IMR-90 (cell line): ENCODE measurements at regions not wholly inside any gene's neighbourhood (a gene's known extent, or its start where the extent isn't known, plus 50 kb on each side); places are given as distances from the start of the nearest gene placed in this dataset.

Experiments used
- ATAC-seq: fragments of 200-7000 bp; cut with Tn5 transposase; 2 replicates; pipeline ENCODE4 v1.9.1; 2020; ENCODE audit warnings: low read depth, mild to moderate bottlenecking, moderate library complexity
- BruUV-seq: library from RNA; stranded (reverse); fragments of 400-500 nt; replicated peaks from 2 replicates; lab custom pipeline; 2021; lab: Mats Ljungman, UMichigan
- CTCF ChIA-PET: fragments of 300-600 bp; formaldehyde crosslinking; extraction: SDS; loops from one replicate; lab custom pipeline; 2021; ENCODE audit warnings: antibody characterized with exemption; lab: Yijun Ruan, JAX
- POLR2A ChIA-PET: fragments of 300-600 bp; sonication (Branson Sonifier 250); formaldehyde crosslinking; loops from one replicate; lab custom pipeline; 2022; ENCODE audit warnings: antibody characterized with exemption; ENCODE audit not compliant: unreplicated experiment; lab: Charles Lee
- DNase-seq: peaks from one replicate; pipeline ENCODE4 v3.0.0; 2013
- H2AFZ ChIP-seq: replicated peaks from 2 replicates; pipeline ENCODE3; 2013; ENCODE audit warnings: low read length, mild to moderate bottlenecking; ENCODE audit not compliant: poor library complexity
- H2AK5ac ChIP-seq: 2 replicates; pipeline ENCODE4 v1.6.1; 2013; ENCODE audit warnings: low read depth, low read length, inconsistent platforms
- H2AK9ac ChIP-seq: replicated peaks from 2 replicates; pipeline ENCODE3; 2013; ENCODE audit warnings: mild to moderate bottlenecking, low read depth, low read length, moderate library complexity; ENCODE audit not compliant: poor library complexity
- H2BK120ac ChIP-seq: 2 replicates; pipeline ENCODE4 v1.6.1; 2013; ENCODE audit warnings: low read depth, low read length, inconsistent platforms
- H2BK15ac ChIP-seq: 3 replicates; pipeline ENCODE4 v1.6.1; 2013; ENCODE audit warnings: low read depth, low read length, inconsistent platforms
- H2BK20ac ChIP-seq: 2 replicates; pipeline ENCODE4 v1.6.1; 2013; ENCODE audit warnings: low read depth, mild to moderate bottlenecking, inconsistent platforms, low read length, moderate library complexity
- H2BK5ac ChIP-seq: 2 replicates; pipeline ENCODE4 v1.6.1; 2013; ENCODE audit warnings: mild to moderate bottlenecking, low read depth, low read length, inconsistent platforms; ENCODE audit not compliant: poor library complexity, severe bottlenecking
- H3K14ac ChIP-seq: replicated peaks from 2 replicates; pipeline ENCODE4 v1.6.1; 2013; ENCODE audit warnings: low read depth, low read length, inconsistent platforms
- H3K18ac ChIP-seq: 2 replicates; pipeline ENCODE4 v1.6.1; 2013; ENCODE audit warnings: low read depth, low read length, control low read depth
- H3K23ac ChIP-seq: 2 replicates; pipeline ENCODE4 v1.6.1; 2013; ENCODE audit warnings: low read depth, low read length, inconsistent platforms
- H3K27ac ChIP-seq: 2 replicates; pipeline ENCODE4 v1.5.1; 2013; ENCODE audit warnings: mild to moderate bottlenecking, control low read depth, low read length; ENCODE audit not compliant: insufficient read depth
- H3K27me3 ChIP-seq: 2 replicates; pipeline ENCODE4 v1.6.1; 2013; ENCODE audit warnings: low read length; ENCODE audit not compliant: control insufficient read depth, insufficient read depth
- H3K36me3 ChIP-seq: 2 replicates; pipeline ENCODE4 v1.6.1; 2013; ENCODE audit warnings: low read length, mixed read lengths; ENCODE audit not compliant: control insufficient read depth, insufficient read depth
- H3K4ac ChIP-seq: 2 replicates; pipeline ENCODE4 v1.6.1; 2013; ENCODE audit warnings: low read depth, low read length, inconsistent platforms
- H3K4me1 ChIP-seq: 2 replicates; pipeline ENCODE4 v1.6.1; 2013; ENCODE audit warnings: low read length, mixed read lengths; ENCODE audit not compliant: control insufficient read depth, insufficient read depth
- H3K4me2 ChIP-seq: 2 replicates; pipeline ENCODE4 v1.6.1; 2013; ENCODE audit warnings: low read depth, mild to moderate bottlenecking, control low read depth, low read length, moderate library complexity
- H3K4me3 ChIP-seq: 2 replicates; pipeline ENCODE4 v1.5.1; 2013; ENCODE audit warnings: low read depth, mild to moderate bottlenecking, control low read depth, low read length, moderate library complexity; ENCODE audit not compliant: insufficient read depth
- H3K56ac ChIP-seq: 2 replicates; pipeline ENCODE4 v1.6.1; 2013; ENCODE audit warnings: low read length, inconsistent platforms; ENCODE audit not compliant: insufficient read depth; ENCODE audit errors: extremely low read depth
- H3K79me1 ChIP-seq, 2 experiments: 2 replicates each; pipeline ENCODE4 v1.6.1; 2013; ENCODE audit warnings: low read length in 2 of 2, inconsistent platforms in 1 of 2, low read depth in 1 of 2
- H3K9ac ChIP-seq: 2 replicates; pipeline ENCODE4 v1.6.1; 2013; ENCODE audit warnings: low read depth, low read length, control low read depth
- H3K9me1 ChIP-seq: 2 replicates; pipeline ENCODE4 v1.6.1; 2013; ENCODE audit warnings: low read length, inconsistent platforms; ENCODE audit not compliant: insufficient read depth
- H3K9me3 ChIP-seq: 2 replicates; pipeline ENCODE4 v1.6.1; 2013; ENCODE audit warnings: low read length; ENCODE audit not compliant: control insufficient read depth, insufficient read depth
- H4K20me1 ChIP-seq: 2 replicates; pipeline ENCODE4 v1.6.1; 2013; ENCODE audit warnings: low read length, inconsistent platforms; ENCODE audit not compliant: insufficient read depth
- H4K5ac ChIP-seq: 2 replicates; pipeline ENCODE4 v1.6.1; 2013; ENCODE audit warnings: mild to moderate bottlenecking, low read depth, low read length, control low read depth
- H4K8ac ChIP-seq, 2 experiments: 2 replicates each; pipeline ENCODE4 v1.6.1; 2013; ENCODE audit warnings: low read depth in 2 of 2, low read length in 2 of 2, control low read depth in 1 of 2, inconsistent platforms in 1 of 2
- H4K91ac ChIP-seq: 2 replicates; pipeline ENCODE4 v1.6.1; 2013; ENCODE audit warnings: low read depth, low read length, inconsistent platforms; ENCODE audit not compliant: insufficient read depth
- CEBPB ChIP-seq: IDR thresholded peaks from 2 replicates; pipeline ENCODE4 v1.6.1; 2012; ENCODE audit warnings: low read depth, low read length, improper control_type of control experiment
- FOS ChIP-seq: fragments of 150-350 bp; IDR thresholded peaks from 2 replicates; pipeline ENCODE4 v1.6.1; 2016; ENCODE audit warnings: low read depth, low read length
- MAZ ChIP-seq: IDR thresholded peaks from 2 replicates; pipeline ENCODE4 v1.6.1; 2012; ENCODE audit warnings: low read depth, mild to moderate bottlenecking, low read length, improper control_type of control experiment, moderate library complexity, borderline replicate concordance
- dilution Hi-C: fragments of 300-500 bp; cut with HindIII; formaldehyde crosslinking; loops from one replicate; pipeline ENCODE4 v1.14.3; 2018; ENCODE audit warnings: low sequenced_read_pairs; ENCODE audit not compliant: unreplicated experiment
- in situ Hi-C: fragments of 300-500 bp; cut with MboI; formaldehyde crosslinking; loops from 3 replicates; pipeline ENCODE4 v1.14.3; 2019; ENCODE audit warnings: low sequenced_read_pairs, inconsistent platforms, mixed read lengths
- intact Hi-C: fragments of 100-400 bp; cut with micrococcal nuclease; formaldehyde crosslinking; loops from 2 replicates; pipeline ENCODE4 v1.10.0; 2022

DNA sequence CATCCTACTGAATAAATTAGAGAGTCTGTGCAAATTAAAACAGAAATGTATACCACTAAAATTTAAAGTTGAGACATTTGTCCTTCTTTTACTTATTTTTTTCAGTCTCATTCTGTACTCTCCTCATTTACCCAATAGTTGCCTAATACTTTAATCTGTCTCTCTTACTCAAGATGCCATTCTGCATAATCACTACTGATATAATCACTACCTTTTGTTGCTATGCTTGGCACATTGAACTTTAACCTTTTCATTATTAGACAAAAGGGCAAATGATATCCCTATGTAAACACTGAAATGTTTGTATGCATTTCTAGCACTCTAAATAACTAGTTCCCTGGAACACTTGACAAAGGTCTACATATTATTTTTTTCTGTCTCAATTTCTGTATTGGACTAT is 1108.3 kb upstream of the FLRT2 start:
- H3K9me3 ChIP-seq, result peaks cover 2% of the 10 kb centered on the region
- H2BK120ac ChIP-seq, result no peak overlapping the region
- H3K56ac ChIP-seq, result no peak overlapping the region
- H4K5ac ChIP-seq, result no peak overlapping the region
- no peak overlapping the region for H2AK5ac ChIP-seq
- no peaks in the 10 kb centered on the region for H3K36me3 ChIP-seq
- H2BK20ac ChIP-seq, result no peak overlapping the region
- no peaks in the 10 kb centered on the region; the same call in 1 of the 2 replicates for H4K20me1 ChIP-seq
- H3K4me2 ChIP-seq, result no peak overlapping the region
- H3K79me1 ChIP-seq, result no peaks in the 10 kb centered on the region
- no peak overlapping the region for H4K91ac ChIP-seq
- no peak overlapping the region for H3K18ac ChIP-seq
- TF ChIP-seq FOS (no peak), MAZ (no peak), CEBPB (no peak)
- H2AK9ac ChIP-seq, result no peak overlapping the region
- H2AFZ ChIP-seq, result no peak overlapping the region
- H2BK5ac ChIP-seq, result no peak overlapping the region
- H3K14ac ChIP-seq, result no peak overlapping the region
- H3K9me1 ChIP-seq, result no peaks in the 10 kb centered on the region
- no peak for DNase-seq
- no peak overlapping the region for H2BK15ac ChIP-seq
- POLR2A ChIA-PET, result no interaction called here
- no peak overlapping the region for H3K27ac ChIP-seq
- in situ Hi-C loops (no loop called here), dilution Hi-C loops (no loop called here), intact Hi-C loops (no loop called here)
- H3K4me3 ChIP-seq, result no peak overlapping the region
- no peak overlapping the region for H3K9ac ChIP-seq
- H3K23ac ChIP-seq, result no peak overlapping the region
- no peak overlapping the region for H4K8ac ChIP-seq
- BruUV-seq, result no TSS peak
- CTCF ChIA-PET, result no interaction called here
- H3K27me3 ChIP-seq, result no peaks in the 10 kb centered on the region
- no peak for ATAC-seq
- no peaks in the 10 kb centered on the region for H3K4me1 ChIP-seq
- no peak overlapping the region for H3K4ac ChIP-seq
